GM13976 (cell line): ENCODE measurements at regions not wholly inside any gene's neighbourhood (a gene's known extent, or its start where the extent isn't known, plus 50 kb on each side); places are given as distances from the start of the nearest gene placed in this dataset.

Experiments used
- DNase-seq: peaks from one replicate; pipeline ENCODE4 v3.0.0; 2012; ENCODE audit warnings: low spot score
- in situ Hi-C: fragments of 300-500 bp; cut with MboI; formaldehyde crosslinking; loops from one replicate; pipeline ENCODE4 v1.12.0; 2022; ENCODE audit warnings: low sequenced_read_pairs, mixed read lengths, inconsistent platforms; ENCODE audit not compliant: unreplicated experiment
- TF ChIP-seq, protein P1 (sequence below): IDR thresholded peaks from 2 replicates; pipeline ENCODE4 v1.5.1; 2012; ENCODE audit warnings: borderline replicate concordance, mild to moderate bottlenecking; ENCODE audit not compliant: insufficient read depth; ENCODE audit errors: extremely low read depth, missing control alignments, control extremely low read depth

DNA sequence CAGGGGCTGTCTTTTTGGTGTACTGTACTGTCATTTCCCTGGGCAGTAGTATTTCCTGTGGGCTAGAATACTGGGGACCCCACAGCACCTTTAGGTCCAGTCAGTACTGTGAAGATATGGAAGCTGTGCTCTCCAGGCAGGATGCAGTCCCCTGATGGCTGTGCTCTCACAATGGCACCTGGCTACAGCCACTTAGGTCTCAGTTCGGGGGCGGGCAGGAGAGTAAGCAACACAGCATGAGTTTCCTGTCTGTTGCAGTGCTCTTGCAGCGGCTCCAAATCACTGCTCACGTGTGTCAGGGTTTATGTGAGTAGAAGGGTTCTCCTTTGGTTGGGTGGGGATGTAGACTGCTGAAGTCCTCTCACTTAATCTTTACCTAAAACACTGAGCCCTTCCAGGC, 810.4 kb downstream of the DACH1 start:
- TF ChIP-seq, protein P1, sequence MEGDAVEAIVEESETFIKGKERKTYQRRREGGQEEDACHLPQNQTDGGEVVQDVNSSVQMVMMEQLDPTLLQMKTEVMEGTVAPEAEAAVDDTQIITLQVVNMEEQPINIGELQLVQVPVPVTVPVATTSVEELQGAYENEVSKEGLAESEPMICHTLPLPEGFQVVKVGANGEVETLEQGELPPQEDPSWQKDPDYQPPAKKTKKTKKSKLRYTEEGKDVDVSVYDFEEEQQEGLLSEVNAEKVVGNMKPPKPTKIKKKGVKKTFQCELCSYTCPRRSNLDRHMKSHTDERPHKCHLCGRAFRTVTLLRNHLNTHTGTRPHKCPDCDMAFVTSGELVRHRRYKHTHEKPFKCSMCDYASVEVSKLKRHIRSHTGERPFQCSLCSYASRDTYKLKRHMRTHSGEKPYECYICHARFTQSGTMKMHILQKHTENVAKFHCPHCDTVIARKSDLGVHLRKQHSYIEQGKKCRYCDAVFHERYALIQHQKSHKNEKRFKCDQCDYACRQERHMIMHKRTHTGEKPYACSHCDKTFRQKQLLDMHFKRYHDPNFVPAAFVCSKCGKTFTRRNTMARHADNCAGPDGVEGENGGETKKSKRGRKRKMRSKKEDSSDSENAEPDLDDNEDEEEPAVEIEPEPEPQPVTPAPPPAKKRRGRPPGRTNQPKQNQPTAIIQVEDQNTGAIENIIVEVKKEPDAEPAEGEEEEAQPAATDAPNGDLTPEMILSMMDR: no peak
- DNase-seq: no peak
- in situ Hi-C loops: no loop called here

DNA sequence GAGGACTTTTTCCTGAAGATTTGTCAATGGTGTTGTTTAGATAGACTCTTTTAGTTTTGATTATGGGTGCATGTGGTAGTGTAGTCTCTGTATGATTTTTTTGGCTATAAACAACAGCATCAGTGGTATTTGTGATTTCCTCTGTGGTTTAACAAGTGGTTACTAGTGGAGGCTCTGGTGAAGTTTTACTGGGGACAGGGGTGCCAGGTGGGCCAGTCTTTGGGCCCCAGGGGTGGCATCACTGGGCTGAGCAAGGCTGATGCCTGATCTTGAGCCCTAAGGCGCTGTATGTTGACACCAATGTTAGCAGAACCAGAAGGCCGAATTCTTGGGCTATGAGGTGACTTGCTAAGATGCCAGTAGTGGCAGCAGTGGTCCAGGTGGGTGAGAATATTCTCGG, 811.4 kb downstream of the DACH1 start:
- no peak for DNase-seq
- in situ Hi-C loops: no loop called here
- TF ChIP-seq, protein P1: no peak

- in situ Hi-C loops: no loop called here
- TF ChIP-seq, protein P1: no peak
- DNase-seq: no peak
These were observed 812.0 kb downstream of the DACH1 start for GRCh38 chr13:71055047-71055446.

- in situ Hi-C loops: no loop called here
- DNase-seq: no peak
- TF ChIP-seq, protein P1: no peak
These were observed 812.6 kb downstream of the DACH1 start for GRCh38 chr13:71054358-71054757.

DNA sequence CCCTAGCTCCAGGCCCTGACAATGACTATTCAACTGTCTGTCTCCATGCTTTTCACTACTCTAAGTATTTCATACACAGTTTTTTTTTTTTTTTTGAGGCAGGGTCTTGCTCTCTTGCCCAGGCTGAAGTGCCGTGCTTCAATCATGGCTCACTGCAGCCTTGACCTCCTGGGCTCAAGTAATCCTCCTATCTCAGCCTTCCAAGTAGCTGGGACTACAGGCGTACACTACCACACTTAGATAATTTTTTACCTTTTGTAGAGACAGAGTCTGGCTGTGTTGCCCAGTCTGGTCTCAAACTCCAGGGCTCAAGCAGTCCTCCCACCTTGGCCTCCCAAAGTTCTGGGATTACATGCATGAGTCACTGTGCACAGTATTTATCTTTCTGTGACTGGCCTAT, 815.4 kb downstream of the DACH1 start:
- DNase-seq: no peak
- TF ChIP-seq, protein P1: no peak
- in situ Hi-C loops: no loop called here

DNA sequence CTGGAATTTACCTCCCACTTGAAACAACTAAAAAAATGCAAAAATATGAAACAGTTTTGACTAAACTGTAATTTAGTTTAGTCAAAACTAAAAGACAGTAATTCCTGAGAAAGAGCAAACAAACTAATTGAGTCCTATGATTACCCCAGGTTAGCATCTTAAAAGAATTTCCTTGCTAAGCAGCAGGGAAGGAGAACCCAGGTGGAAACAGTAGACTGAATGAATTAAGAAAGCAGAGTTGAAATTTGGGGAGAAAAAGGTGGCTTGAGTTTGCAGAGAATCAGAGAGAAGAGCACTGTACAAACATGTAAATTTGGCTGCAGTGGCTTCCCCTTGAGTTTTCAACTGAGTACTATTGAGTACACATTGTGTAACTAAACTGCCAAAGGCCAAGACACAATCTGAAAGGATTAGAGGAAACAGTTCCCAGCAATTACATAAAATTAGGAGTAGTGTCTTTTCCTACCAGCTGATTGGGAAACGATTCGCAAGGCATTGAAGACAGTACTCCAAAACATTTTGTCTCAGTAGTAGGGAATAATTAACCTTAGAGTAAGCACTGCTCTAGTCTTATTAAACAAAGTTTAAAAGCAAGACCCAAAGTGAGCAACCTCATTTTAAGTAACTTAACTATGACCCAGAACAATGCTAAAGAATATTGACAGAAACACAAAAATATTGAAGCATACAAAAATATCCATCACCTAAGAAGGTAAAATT, 820.5 kb downstream of the DACH1 start:
- DNase-seq: no peak
- TF ChIP-seq, protein P1: no peak
- in situ Hi-C loops: no loop called here
